H9 (cell line): ENCODE measurements at regions not wholly inside any gene's neighbourhood (a gene's known extent, or its start where the extent isn't known, plus 50 kb on each side); places are given as distances from the start of the nearest gene placed in this dataset.

Experiments used
- DNase-seq: peaks from one replicate; pipeline ENCODE4 v3.0.0-alpha.2; 2017
- H2AFZ ChIP-seq: one replicate; pipeline ENCODE4 v1.6.1; 2013; ENCODE audit warnings: mild to moderate bottlenecking, low read length, control low read depth, moderate library complexity
- H2AK5ac ChIP-seq: 2 replicates; pipeline ENCODE4 v1.6.1; 2013; ENCODE audit warnings: low read length, control low read depth, mixed read lengths; ENCODE audit not compliant: insufficient read length
- H2BK120ac ChIP-seq: one replicate; pipeline ENCODE4 v1.6.1; 2013; ENCODE audit warnings: low read depth, mild to moderate bottlenecking, low read length, control low read depth, inconsistent platforms; ENCODE audit not compliant: poor library complexity, severe bottlenecking
- H2BK12ac ChIP-seq: 2 replicates; pipeline ENCODE4 v1.6.1; 2013; ENCODE audit warnings: low read length, control low read depth, mixed read lengths, low read depth; ENCODE audit not compliant: insufficient read length
- H2BK15ac ChIP-seq: 2 replicates; pipeline ENCODE4 v1.6.1; 2013; ENCODE audit warnings: low read depth, low read length, control low read depth
- H2BK20ac ChIP-seq: one replicate; pipeline ENCODE4 v1.6.1; 2013; ENCODE audit warnings: low read depth, mild to moderate bottlenecking, low read length, control low read depth, inconsistent platforms; ENCODE audit not compliant: poor library complexity, severe bottlenecking
- H2BK5ac ChIP-seq: 2 replicates; pipeline ENCODE4 v1.6.1; 2013; ENCODE audit warnings: low read length, control low read depth, mixed read lengths; ENCODE audit not compliant: insufficient read length
- H3K14ac ChIP-seq: 2 replicates; pipeline ENCODE4 v1.6.1; 2013; ENCODE audit warnings: low read length, control low read depth; ENCODE audit not compliant: insufficient read depth
- H3K18ac ChIP-seq: 2 replicates; pipeline ENCODE4 v1.6.1; 2013; ENCODE audit warnings: low read depth, mild to moderate bottlenecking, mixed read lengths, low read length, control low read depth; ENCODE audit not compliant: insufficient read length
- H3K23ac ChIP-seq: 2 replicates; pipeline ENCODE4 v1.6.1; 2013; ENCODE audit warnings: low read length, control low read depth, mixed read lengths, low read depth; ENCODE audit not compliant: insufficient read length
- H3K23me2 ChIP-seq: 2 replicates; pipeline ENCODE4 v1.6.1; 2013; ENCODE audit warnings: low read depth, mild to moderate bottlenecking, mixed read lengths, low read length, control low read depth; ENCODE audit not compliant: insufficient read length, poor library complexity, severe bottlenecking
- H3K27ac ChIP-seq: 2 replicates; pipeline ENCODE4 v1.5.1; 2013; ENCODE audit warnings: low read length, control low read depth, mixed read lengths, low read depth; ENCODE audit not compliant: insufficient read length
- H3K27me3 ChIP-seq: 2 replicates; pipeline ENCODE4 v1.6.1; 2013; ENCODE audit warnings: low read length, control low read depth, inconsistent platforms; ENCODE audit not compliant: insufficient read depth
- H3K4ac ChIP-seq: 2 replicates; pipeline ENCODE4 v1.6.1; 2013; ENCODE audit warnings: low read depth, mild to moderate bottlenecking, control low read depth, inconsistent platforms, low read length, moderate library complexity
- H3K4me1 ChIP-seq: 2 replicates; pipeline ENCODE4 v1.6.1; 2013; ENCODE audit warnings: low read length, control low read depth, inconsistent platforms; ENCODE audit not compliant: insufficient read depth
- H3K4me2 ChIP-seq: 2 replicates; pipeline ENCODE4 v1.6.1; 2013; ENCODE audit warnings: low read length, control low read depth, mixed read lengths; ENCODE audit not compliant: insufficient read length, insufficient read depth
- H3K56ac ChIP-seq: 2 replicates; pipeline ENCODE4 v1.6.1; 2013; ENCODE audit warnings: low read depth, mild to moderate bottlenecking, mixed read lengths, low read length, control low read depth; ENCODE audit not compliant: insufficient read length
- H3K79me1 ChIP-seq: 2 replicates; pipeline ENCODE4 v1.6.1; 2013; ENCODE audit warnings: low read depth, mild to moderate bottlenecking, moderate library complexity, low read length, control low read depth, inconsistent platforms; ENCODE audit not compliant: insufficient read depth, poor library complexity, severe bottlenecking
- H3K79me2 ChIP-seq: 2 replicates; pipeline ENCODE4 v1.6.1; 2013; ENCODE audit warnings: low read length, control low read depth, inconsistent platforms; ENCODE audit not compliant: insufficient read depth
- H3K9ac ChIP-seq: 2 replicates; pipeline ENCODE4 v1.6.1; 2013; ENCODE audit warnings: low read length, control low read depth, mixed read lengths; ENCODE audit not compliant: insufficient read length; ENCODE audit errors: extremely low read depth
- H3K9me3 ChIP-seq: one replicate; pipeline ENCODE4 v1.6.1; 2013; ENCODE audit warnings: low read depth, low read length, inconsistent platforms; ENCODE audit not compliant: control insufficient read depth
- H3T11ph ChIP-seq: one replicate; pipeline ENCODE4 v1.6.1; 2013; ENCODE audit warnings: mild to moderate bottlenecking, low read length, control low read depth, inconsistent platforms
- H4K20me1 ChIP-seq: one replicate; pipeline ENCODE4 v1.6.1; 2013; ENCODE audit not compliant: control insufficient read depth, insufficient read length, insufficient read depth
- H4K5ac ChIP-seq: 2 replicates; pipeline ENCODE4 v1.6.1; 2013; ENCODE audit warnings: low read depth, mild to moderate bottlenecking, mixed read lengths, low read length, control low read depth; ENCODE audit not compliant: insufficient read length
- H4K8ac ChIP-seq: replicated peaks from 2 replicates; pipeline ENCODE4 v1.6.1; 2013; ENCODE audit warnings: low read length, control low read depth, mixed read lengths, low read depth; ENCODE audit not compliant: insufficient read length
- H4K91ac ChIP-seq: 2 replicates; pipeline ENCODE4 v1.6.1; 2013; ENCODE audit warnings: low read depth, mild to moderate bottlenecking, moderate library complexity, mixed read lengths, low read length, control low read depth; ENCODE audit not compliant: insufficient read length
- H3K27ac Mint-ChIP-seq, 3 experiments: 2 replicates in 2 of 3; 3 replicates in 1 of 3; pipeline ENCODE4 v1.8.0; 2020 to 2021; ENCODE audit warnings: mixed read lengths in 3 of 3, mild to moderate bottlenecking in 1 of 3, moderate library complexity in 1 of 3
- H3K27me3 Mint-ChIP-seq: 2 replicates; pipeline ENCODE4 v1.8.0; 2021; ENCODE audit warnings: low read depth, mild to moderate bottlenecking, moderate library complexity, mixed read lengths
- H3K36me3 Mint-ChIP-seq, 3 experiments: 2 replicates in 2 of 3; 3 replicates in 1 of 3; pipeline ENCODE4 v1.8.0; 2020 to 2021; ENCODE audit warnings: low read depth in 3 of 3, mixed read lengths in 3 of 3; ENCODE audit not compliant: insufficient read depth in 1 of 3
- H3K4me1 Mint-ChIP-seq, 2 experiments: 2 replicates each; pipeline ENCODE4 v1.8.0; 2020; ENCODE audit warnings: mixed read lengths in 2 of 2
- H3K4me3 Mint-ChIP-seq, 2 experiments: 2 replicates in 1 of 2; 3 replicates in 1 of 2; pipeline ENCODE4 v1.8.0; 2020 to 2021; ENCODE audit warnings: mild to moderate bottlenecking in 2 of 2, mixed read lengths in 2 of 2, moderate library complexity in 1 of 2
- H3K9me3 Mint-ChIP-seq, 2 experiments: 2 replicates in 1 of 2; 3 replicates in 1 of 2; pipeline ENCODE4 v1.8.0; 2020; ENCODE audit warnings: mild to moderate bottlenecking in 2 of 2, mixed read lengths in 2 of 2, moderate library complexity in 1 of 2
- WGBS: extraction: QIAGEN DNeasy Blood & Tissue Kit; methylation state at CpG from one replicate; pipeline ENCODE4 v1.1.7; 2013; ENCODE audit warnings: missing lambda C conversion rate, low lambda C conversion rate, mixed read lengths; ENCODE audit not compliant: insufficient read length; ENCODE audit errors: extremely low coverage; 5-methylcytosine and 5-hydroxymethylcytosine counted together
- TF ChIP-seq, protein P1 (sequence below): fragments of 200-600 bp; sonication (generic); conservative IDR thresholded peaks from 3 replicates; pipeline ENCODE4 v1.8.0; 2021; ENCODE audit warnings: antibody characterized with exemption, mild to moderate bottlenecking

DNA sequence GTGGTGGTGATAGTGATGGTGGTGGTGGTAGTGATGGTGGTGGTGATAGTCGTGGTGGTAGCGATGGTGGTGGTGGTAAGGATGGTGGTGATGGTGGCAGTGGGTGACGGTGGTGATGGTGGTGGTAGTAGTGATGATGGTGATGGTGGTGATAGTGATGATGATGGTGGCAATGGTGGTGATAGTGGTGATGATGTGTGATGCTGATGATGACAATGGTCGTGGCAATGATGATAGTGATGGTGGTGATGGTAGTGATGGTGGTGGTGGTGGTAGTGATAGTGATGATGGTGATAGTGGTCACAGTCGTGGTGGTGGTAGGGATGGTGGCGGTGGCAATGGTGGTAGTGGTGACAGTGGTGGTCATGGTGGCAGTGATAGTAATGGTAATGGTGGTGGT lies 243.9 kb upstream of the RAB6C start:
- no peaks in the 10 kb centered on the region for H3K9me3 ChIP-seq
- no peaks in the 10 kb centered on the region for H3K27me3 ChIP-seq
- no peak overlapping the region for H2BK5ac ChIP-seq
- no peak overlapping the region for H3K4me3 Mint-ChIP-seq
- no peak overlapping the region for H2BK120ac ChIP-seq
- H3K4me2 ChIP-seq: no peak overlapping the region
- no peak overlapping the region for H2BK15ac ChIP-seq
- no peak overlapping the region for H2BK20ac ChIP-seq
- no peak overlapping the region for H3K18ac ChIP-seq
- no peak overlapping the region for H3K4ac ChIP-seq
- H3K36me3 Mint-ChIP-seq: no peaks in the 10 kb centered on the region
- no peak overlapping the region for H3K56ac ChIP-seq
- no peak for DNase-seq
- WGBS: no CpG with 5 or more reads among the region's 6 CpGs
- TF ChIP-seq, protein P1, sequence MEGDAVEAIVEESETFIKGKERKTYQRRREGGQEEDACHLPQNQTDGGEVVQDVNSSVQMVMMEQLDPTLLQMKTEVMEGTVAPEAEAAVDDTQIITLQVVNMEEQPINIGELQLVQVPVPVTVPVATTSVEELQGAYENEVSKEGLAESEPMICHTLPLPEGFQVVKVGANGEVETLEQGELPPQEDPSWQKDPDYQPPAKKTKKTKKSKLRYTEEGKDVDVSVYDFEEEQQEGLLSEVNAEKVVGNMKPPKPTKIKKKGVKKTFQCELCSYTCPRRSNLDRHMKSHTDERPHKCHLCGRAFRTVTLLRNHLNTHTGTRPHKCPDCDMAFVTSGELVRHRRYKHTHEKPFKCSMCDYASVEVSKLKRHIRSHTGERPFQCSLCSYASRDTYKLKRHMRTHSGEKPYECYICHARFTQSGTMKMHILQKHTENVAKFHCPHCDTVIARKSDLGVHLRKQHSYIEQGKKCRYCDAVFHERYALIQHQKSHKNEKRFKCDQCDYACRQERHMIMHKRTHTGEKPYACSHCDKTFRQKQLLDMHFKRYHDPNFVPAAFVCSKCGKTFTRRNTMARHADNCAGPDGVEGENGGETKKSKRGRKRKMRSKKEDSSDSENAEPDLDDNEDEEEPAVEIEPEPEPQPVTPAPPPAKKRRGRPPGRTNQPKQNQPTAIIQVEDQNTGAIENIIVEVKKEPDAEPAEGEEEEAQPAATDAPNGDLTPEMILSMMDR: no peak
- no peak overlapping the region for H2AFZ ChIP-seq
- H3K14ac ChIP-seq: no peak overlapping the region
- H3K27ac ChIP-seq: no peak overlapping the region
- no peaks in the 10 kb centered on the region for H4K20me1 ChIP-seq
- no peak overlapping the region for H3T11ph ChIP-seq
- 0 out of 4 replicates have a peak, but pooled peaks cover 0 to under 1% of the 10 kb centered on the region in 2 experiments for H3K4me1 Mint-ChIP-seq
- H3K23me2 ChIP-seq: no peaks in the 10 kb centered on the region
- no peak overlapping the region for H4K91ac ChIP-seq
- peak overlapping the region; percentile 30 for H4K8ac ChIP-seq
- no peak overlapping the region for H2BK12ac ChIP-seq
- no peak overlapping the region for H2AK5ac ChIP-seq
- H3K23ac ChIP-seq: no peak overlapping the region
- no peaks in the 10 kb centered on the region for H3K79me1 ChIP-seq
- no peaks in the 10 kb centered on the region for H3K79me2 ChIP-seq
- 0 out of 2 replicates have a peak, but pooled peaks cover 3% of the 10 kb centered on the region for H3K27me3 Mint-ChIP-seq
- no peak overlapping the region for H3K9ac ChIP-seq
- H3K27ac Mint-ChIP-seq: no peak overlapping the region
- H3K9me3 Mint-ChIP-seq: peaks cover 0 to 3% of the 10 kb centered on the region in 2 experiments; a peak in 1 of 5 replicates
- H3K4me1 ChIP-seq: no peaks in the 10 kb centered on the region
- no peak overlapping the region for H4K5ac ChIP-seq
